ENCODE measurements at regions not wholly inside any gene's neighbourhood (a gene's known extent, or its start where the extent isn't known, plus 50 kb on each side); places are given as distances from the start of the nearest gene placed in this dataset.
A peak's percentile ranks its signal among the peaks of the same experiment; 100 is the strongest.
"Not testable (repeated sequence)": the region's sequence is repeated elsewhere in the genome, so short reads cannot be mapped to it uniquely, and the experiment has no call there.

- no peak for ATAC-seq
- DNase-seq (ENCODE audit: low spot score in 2 of 2): no peak
- peak overlapping the region; percentile 30 for H3K4me3 Mint-ChIP-seq
- H3K36me3 Mint-ChIP-seq: peaks cover 8% of the 10 kb centered on the region
- H3K4me1 Mint-ChIP-seq: peaks cover 60% of the 10 kb centered on the region
- H3K9me3 Mint-ChIP-seq: no peaks in the 10 kb centered on the region
- H3K27ac Mint-ChIP-seq: peak overlapping the region; percentile 85
Measured at GRCh38 chr14:71554323-71554722, 377.9 kb upstream of the RGS6 start.

DNA sequence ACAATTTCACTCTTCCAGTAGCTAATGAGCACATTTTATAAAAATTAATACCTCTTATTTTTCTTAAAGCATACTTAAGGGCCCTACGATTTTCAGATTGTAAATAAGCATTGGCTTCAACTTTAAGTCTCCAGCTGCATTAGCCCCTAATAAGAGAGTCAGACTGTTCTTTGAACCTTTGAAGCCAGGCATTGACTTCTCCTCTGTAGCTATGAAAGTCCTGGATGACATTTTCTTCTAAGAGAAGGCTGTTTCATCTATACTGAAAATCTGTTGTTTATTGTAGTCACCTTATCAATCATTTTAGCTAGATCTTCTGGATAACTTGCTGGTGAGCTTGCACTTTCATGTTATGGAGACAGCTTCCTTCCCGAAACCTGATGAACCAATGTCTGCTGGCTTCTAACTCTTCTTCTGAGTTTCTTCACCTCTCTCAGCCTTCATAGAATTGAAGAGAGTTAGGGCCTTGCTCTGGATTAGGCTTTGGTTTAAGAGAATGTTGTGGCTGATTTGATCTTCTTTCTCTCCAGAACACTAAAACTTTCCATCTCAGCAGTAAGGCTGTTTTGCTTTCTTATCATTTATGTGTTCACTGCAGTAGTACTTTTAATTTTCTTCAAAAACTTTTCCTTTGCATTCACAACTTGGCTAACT, 377.1 kb upstream of the RGS6 start:
- DNase-seq (ENCODE audit: low spot score in 2 of 2) (no peak), ATAC-seq (peak; percentile 62)
- peak overlapping the region; percentile 30 for H3K4me3 Mint-ChIP-seq
- peaks cover 60% of the 10 kb centered on the region for H3K4me1 Mint-ChIP-seq
- no peaks in the 10 kb centered on the region for H3K9me3 Mint-ChIP-seq
- H3K36me3 Mint-ChIP-seq: peaks cover 8% of the 10 kb centered on the region
- peak overlapping the region; percentile 85 for H3K27ac Mint-ChIP-seq

- H3K27ac Mint-ChIP-seq: peak overlapping the region; percentile 85
- H3K4me3 Mint-ChIP-seq: peak overlapping the region; percentile 30
- peaks cover 8% of the 10 kb centered on the region for H3K36me3 Mint-ChIP-seq
- peak; percentile 34 to 74 for DNase-seq (ENCODE audit: low spot score in 2 of 2)
- ATAC-seq: peak; percentile 94
- H3K9me3 Mint-ChIP-seq: no peaks in the 10 kb centered on the region
- peaks cover 53% of the 10 kb centered on the region for H3K4me1 Mint-ChIP-seq
Measured at GRCh38 chr14:71555654-71556559, 376.3 kb upstream of the RGS6 start.

GRCh38 chr14:71556730-71557129, 375.5 kb upstream of the RGS6 start:
- ATAC-seq (no peak), DNase-seq (ENCODE audit: low spot score in 2 of 2) (no peak)
- Mint-ChIP-seq H3K36me3 (peaks cover 8% of the 10 kb centered on the region), H3K4me3 (peak overlapping the region; percentile 30), H3K4me1 (peaks cover 44% of the 10 kb centered on the region), H3K27ac (peak overlapping the region; percentile 85), H3K9me3 (no peaks in the 10 kb centered on the region)

DNA sequence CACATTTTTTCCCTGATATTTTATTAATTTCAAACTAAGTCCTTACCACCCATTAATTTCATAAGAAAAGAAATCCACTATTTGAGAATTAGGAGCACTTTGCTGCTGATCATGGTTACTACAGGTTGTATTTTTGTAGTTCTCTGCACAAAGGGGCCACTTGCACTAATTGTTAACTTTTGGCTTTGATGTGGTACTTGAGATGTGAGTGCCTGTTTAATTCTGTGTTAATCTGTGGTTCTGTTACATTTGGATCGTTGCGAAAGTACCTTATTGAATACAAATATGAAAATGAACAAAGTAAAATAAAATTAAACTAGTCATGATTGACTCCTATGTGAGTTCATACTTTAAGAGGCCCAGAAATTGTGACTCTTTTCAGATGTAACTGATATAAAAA, 374.9 kb upstream of the RGS6 start:
- Mint-ChIP-seq H3K4me1 (peaks cover 42% of the 10 kb centered on the region), H3K27ac (peak overlapping the region; percentile 43), H3K4me3 (no peak overlapping the region)

DNA sequence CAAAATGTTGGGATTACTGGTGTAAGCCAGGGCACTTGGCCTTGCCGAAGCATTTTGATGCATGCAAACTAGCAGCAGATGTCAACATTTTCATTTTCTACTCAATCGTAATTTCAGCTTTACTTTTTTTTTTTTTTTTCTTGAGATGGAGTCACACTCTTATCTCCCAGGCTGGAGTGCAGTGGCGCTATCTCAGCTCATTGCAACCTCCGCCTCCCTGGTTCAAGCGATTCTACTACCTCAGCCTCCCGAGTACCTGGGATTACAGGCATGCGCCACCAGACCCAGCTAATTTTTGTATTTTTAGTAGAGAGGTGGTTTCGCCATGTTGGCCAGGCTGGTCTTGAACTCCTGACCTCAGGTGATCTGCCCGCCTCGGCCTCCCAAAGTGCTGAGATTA, 373.3 kb upstream of the RGS6 start:
- H3K36me3 Mint-ChIP-seq; H3K9me3 Mint-ChIP-seq; DNase-seq (ENCODE audit: low spot score in 2 of 2); H3K4me3 Mint-ChIP-seq; ATAC-seq; H3K27ac Mint-ChIP-seq: not testable (repeated sequence)
- peaks cover 42% of the 10 kb centered on the region for H3K4me1 Mint-ChIP-seq

More for the DNA sequence above, 374.9 kb upstream of the RGS6 start:
- H3K9me3 Mint-ChIP-seq: no peaks in the 10 kb centered on the region
- DNase-seq (ENCODE audit: low spot score in 2 of 2): no peak
- peaks cover 8% of the 10 kb centered on the region for H3K36me3 Mint-ChIP-seq
- ATAC-seq: no peak

- H3K27ac Mint-ChIP-seq: no peak overlapping the region
- H3K4me1 Mint-ChIP-seq: peaks cover 29% of the 10 kb centered on the region
- no peak overlapping the region for H3K4me3 Mint-ChIP-seq
- no peaks in the 10 kb centered on the region for H3K9me3 Mint-ChIP-seq
- peaks cover 2% of the 10 kb centered on the region for H3K36me3 Mint-ChIP-seq
- ATAC-seq (no peak), DNase-seq (ENCODE audit: low spot score in 2 of 2) (no peak)
Measured at GRCh38 chr14:71560751-71561150, 371.5 kb upstream of the RGS6 start.

- Mint-ChIP-seq H3K4me1 (peaks cover 16% of the 10 kb centered on the region), H3K36me3 (no peaks in the 10 kb centered on the region), H3K4me3 (no peak overlapping the region), H3K27ac (no peak overlapping the region), H3K9me3 (no peaks in the 10 kb centered on the region)
- ATAC-seq (no peak), DNase-seq (ENCODE audit: low spot score in 2 of 2) (no peak)
Measured at GRCh38 chr14:71563492-71564153, 368.6 kb upstream of the RGS6 start.

DNA sequence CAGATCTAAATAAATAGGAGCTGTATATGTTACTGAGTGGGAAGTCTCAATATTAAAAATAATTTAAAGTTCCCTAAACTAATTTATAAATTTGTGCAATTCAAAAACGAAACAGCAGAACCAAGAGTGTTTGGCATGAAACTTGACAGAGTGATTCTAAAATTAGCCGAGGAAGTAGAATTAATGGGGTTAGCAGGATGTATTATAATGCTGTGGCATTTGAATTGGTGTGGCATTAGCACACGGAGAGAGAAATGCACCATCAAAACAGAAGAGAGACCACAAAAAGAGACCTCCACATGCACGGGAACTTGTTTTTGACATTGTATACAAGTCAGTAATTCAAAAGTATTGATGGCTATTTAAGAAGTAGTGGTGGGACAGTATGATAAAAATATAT, 366.0 kb upstream of the RGS6 start:
- no peaks in the 10 kb centered on the region for H3K9me3 Mint-ChIP-seq
- ATAC-seq (no peak), DNase-seq (ENCODE audit: low spot score in 2 of 2) (no peak)
- H3K27ac Mint-ChIP-seq: peak overlapping the region; percentile 7
- H3K4me1 Mint-ChIP-seq: peaks cover 16% of the 10 kb centered on the region
- no peaks in the 10 kb centered on the region for H3K36me3 Mint-ChIP-seq
- no peak overlapping the region for H3K4me3 Mint-ChIP-seq

DNA sequence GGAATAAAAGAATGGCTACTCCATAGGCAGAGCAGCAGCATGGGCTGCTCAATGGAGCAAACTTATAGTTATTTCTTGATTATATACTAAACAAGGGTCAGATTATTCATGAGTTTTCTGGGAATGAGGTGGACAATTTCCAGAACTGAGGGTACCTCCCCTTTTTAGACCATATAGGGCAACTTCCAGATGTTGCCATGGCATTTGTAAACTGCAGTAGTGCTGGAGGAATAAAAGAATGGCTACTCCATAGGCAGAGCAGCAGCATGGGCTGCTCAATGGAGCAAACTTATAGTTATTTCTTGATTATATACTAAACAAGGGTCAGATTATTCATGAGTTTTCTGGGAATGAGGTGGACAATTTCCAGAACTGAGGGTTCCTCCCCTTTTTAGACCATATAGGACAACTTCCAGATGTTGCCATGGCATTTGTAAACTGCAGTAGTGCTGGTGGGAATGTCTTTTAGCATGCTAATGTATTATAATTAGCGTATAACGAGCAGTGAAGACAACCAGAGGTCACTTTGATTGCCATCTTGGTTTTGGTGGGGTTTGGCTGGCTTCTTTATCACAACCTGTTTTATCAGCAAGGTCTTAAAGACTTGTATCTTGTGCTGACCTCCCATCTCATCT, 364.6 kb upstream of the RGS6 start:
- DNase-seq (ENCODE audit: low spot score in 2 of 2); ATAC-seq; H3K36me3 Mint-ChIP-seq; H3K4me3 Mint-ChIP-seq; H3K27ac Mint-ChIP-seq; H3K9me3 Mint-ChIP-seq: not testable (repeated sequence)
- H3K4me1 Mint-ChIP-seq: peaks cover 23% of the 10 kb centered on the region

GRCh38 chr14:71574976-71575375, 357.3 kb upstream of the RGS6 start:
- DNase-seq (ENCODE audit: low spot score in 2 of 2): no peak
- no peak for ATAC-seq
- no peak overlapping the region for H3K27ac Mint-ChIP-seq
- no peak overlapping the region for H3K4me3 Mint-ChIP-seq
- H3K9me3 Mint-ChIP-seq: no peaks in the 10 kb centered on the region
- H3K4me1 Mint-ChIP-seq: peaks cover 37% of the 10 kb centered on the region
- peaks cover 5% of the 10 kb centered on the region for H3K36me3 Mint-ChIP-seq

GRCh38 chr14:71576472-71576871, 355.8 kb upstream of the RGS6 start:
- Mint-ChIP-seq H3K36me3 (peaks cover 5% of the 10 kb centered on the region), H3K4me1 (peaks cover 37% of the 10 kb centered on the region), H3K27ac (peak overlapping the region; percentile 2), H3K9me3 (no peaks in the 10 kb centered on the region), H3K4me3 (no peak overlapping the region)
- no peak for ATAC-seq
- DNase-seq (ENCODE audit: low spot score in 2 of 2): no peak

- Mint-ChIP-seq H3K36me3 (peaks cover 5% of the 10 kb centered on the region), H3K9me3 (no peaks in the 10 kb centered on the region), H3K27ac (no peak overlapping the region), H3K4me3 (no peak overlapping the region), H3K4me1 (peaks cover 14% of the 10 kb centered on the region)
- DNase-seq (ENCODE audit: low spot score in 2 of 2) (no peak), ATAC-seq (no peak)
Measured at GRCh38 chr14:71579331-71579730, 352.9 kb upstream of the RGS6 start.

GRCh38 chr14:71582705-71583104, 349.5 kb upstream of the RGS6 start:
- Mint-ChIP-seq H3K9me3 (no peaks in the 10 kb centered on the region), H3K4me1 (peaks cover 5% of the 10 kb centered on the region), H3K27ac (no peak overlapping the region), H3K36me3 (peaks cover 5% of the 10 kb centered on the region), H3K4me3 (no peak overlapping the region)
- ATAC-seq: no peak
- no peak for DNase-seq (ENCODE audit: low spot score in 2 of 2)

DNA sequence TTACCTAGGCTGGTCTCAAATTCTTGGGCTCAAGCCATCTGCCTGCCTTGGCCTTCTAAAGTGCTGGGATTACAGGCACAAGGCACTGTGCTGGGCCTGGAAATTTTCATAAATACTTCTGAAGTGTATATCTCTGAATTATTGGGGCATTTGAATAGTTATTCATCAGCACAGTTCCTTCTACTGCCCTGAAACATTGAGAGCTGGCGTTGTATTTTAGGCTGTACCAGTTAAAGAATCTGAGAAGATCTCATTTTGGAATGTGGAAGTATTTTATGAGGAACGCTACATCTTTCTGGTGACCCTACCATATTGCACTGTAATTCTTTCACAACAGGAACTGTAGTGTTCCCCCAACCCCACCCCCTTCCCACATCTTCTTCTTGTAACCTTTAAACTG, 349.0 kb upstream of the RGS6 start:
- DNase-seq (ENCODE audit: low spot score in 2 of 2): no peak
- H3K4me1 Mint-ChIP-seq: peaks cover 4% of the 10 kb centered on the region
- H3K27ac Mint-ChIP-seq: no peak overlapping the region
- H3K36me3 Mint-ChIP-seq: peaks cover 10% of the 10 kb centered on the region
- no peaks in the 10 kb centered on the region for H3K9me3 Mint-ChIP-seq
- ATAC-seq: no peak
- H3K4me3 Mint-ChIP-seq: no peak overlapping the region

All from stimulated activated effector memory CD8-positive, alpha-beta T cell treated with anti-CD3 and anti-CD28 coated beads, Interleukin-12 subunit alpha, Interleukin-12 subunit beta, amount 100 ng/mL, for 72 hours (primary cell).